ENCODE measurements at regions not wholly inside any gene's neighbourhood (a gene's known extent, or its start where the extent isn't known, plus 50 kb on each side); places are given as distances from the start of the nearest gene placed in this dataset.

DNA sequence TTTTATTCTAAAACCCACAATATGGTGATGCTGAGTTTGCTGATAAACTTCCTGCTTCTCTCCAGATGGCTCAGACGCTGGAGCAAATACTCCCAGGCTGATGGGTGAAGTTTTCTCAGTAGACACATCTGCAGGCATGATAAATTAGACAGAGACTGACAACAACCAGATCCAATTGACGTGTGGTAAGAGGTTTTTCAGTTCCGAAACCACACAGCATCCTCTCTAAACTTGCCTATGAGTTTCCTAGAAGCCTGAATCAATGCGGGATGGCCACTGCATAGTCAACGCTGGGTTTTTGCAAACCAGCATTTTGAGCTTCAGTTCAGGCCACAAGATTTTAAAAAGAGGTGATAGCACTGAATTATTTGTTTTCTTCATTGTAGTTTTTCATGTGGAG is 360.3 kb upstream of the ARRDC4 start:
- Histone ChIP-seq H2AFZ (ENCODE audit: low read length, unreplicated experiment) (no peak overlapping the region), H3K4me1 (ENCODE audit: control insufficient read depth, insufficient read depth, low read length, unreplicated experiment) (no peaks in the 10 kb centered on the region), H3K36me3 (ENCODE audit: insufficient read depth, low read length) (no peaks in the 10 kb centered on the region), H3K27me3 (ENCODE audit: insufficient read depth, low read length) (no peaks in the 10 kb centered on the region), H3K27ac (ENCODE audit: low read depth, low read length) (no peak overlapping the region), H3K79me2 (ENCODE audit: control insufficient read depth, insufficient read depth, low read length, unreplicated experiment) (no peaks in the 10 kb centered on the region), H3K4me3 (ENCODE audit: low read depth, low read length) (no peak overlapping the region)

- Histone ChIP-seq H3K79me2 (ENCODE audit: control insufficient read depth, insufficient read depth, low read length, unreplicated experiment) (no peaks in the 10 kb centered on the region), H3K36me3 (ENCODE audit: insufficient read depth, low read length) (no peaks in the 10 kb centered on the region), H3K4me3 (ENCODE audit: low read depth, low read length) (no peak overlapping the region), H3K27me3 (ENCODE audit: insufficient read depth, low read length) (no peaks in the 10 kb centered on the region), H3K27ac (ENCODE audit: low read depth, low read length) (no peak overlapping the region), H2AFZ (ENCODE audit: low read length, unreplicated experiment) (no peak overlapping the region), H3K4me1 (ENCODE audit: control insufficient read depth, insufficient read depth, low read length, unreplicated experiment) (no peaks in the 10 kb centered on the region)
Measured at GRCh38 chr15:97604677-97605076, 355.8 kb upstream of the ARRDC4 start.

DNA sequence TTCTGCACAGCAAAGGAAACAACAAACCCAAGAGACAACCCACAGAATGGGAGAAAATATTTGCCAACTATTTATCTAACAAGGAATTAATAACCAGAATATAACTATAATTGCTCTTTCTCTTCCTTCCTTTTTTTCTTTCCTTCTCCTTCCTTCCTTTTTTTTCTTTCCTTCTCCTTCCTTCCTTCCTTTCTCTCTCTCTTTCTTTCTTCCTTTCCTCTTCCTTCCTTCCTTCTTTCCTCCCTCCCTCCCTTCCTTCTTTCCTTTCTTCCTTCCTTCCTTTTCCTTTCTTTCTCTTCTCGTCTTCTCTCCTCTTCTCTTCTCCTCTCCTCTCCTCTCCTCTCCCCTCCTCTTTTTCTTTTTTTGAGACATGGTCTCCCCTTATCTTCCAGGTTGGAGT is 345.4 kb upstream of the ARRDC4 start:
- Histone ChIP-seq H3K27ac (ENCODE audit: low read depth, low read length) (no peak overlapping the region), H3K4me3 (ENCODE audit: low read depth, low read length) (no peak overlapping the region), H3K4me1 (ENCODE audit: control insufficient read depth, insufficient read depth, low read length, unreplicated experiment) (no peaks in the 10 kb centered on the region), H2AFZ (ENCODE audit: low read length, unreplicated experiment) (no peak overlapping the region), H3K36me3 (ENCODE audit: insufficient read depth, low read length) (no peaks in the 10 kb centered on the region), H3K79me2 (ENCODE audit: control insufficient read depth, insufficient read depth, low read length, unreplicated experiment) (no peaks in the 10 kb centered on the region), H3K27me3 (ENCODE audit: insufficient read depth, low read length) (no peaks in the 10 kb centered on the region)

DNA sequence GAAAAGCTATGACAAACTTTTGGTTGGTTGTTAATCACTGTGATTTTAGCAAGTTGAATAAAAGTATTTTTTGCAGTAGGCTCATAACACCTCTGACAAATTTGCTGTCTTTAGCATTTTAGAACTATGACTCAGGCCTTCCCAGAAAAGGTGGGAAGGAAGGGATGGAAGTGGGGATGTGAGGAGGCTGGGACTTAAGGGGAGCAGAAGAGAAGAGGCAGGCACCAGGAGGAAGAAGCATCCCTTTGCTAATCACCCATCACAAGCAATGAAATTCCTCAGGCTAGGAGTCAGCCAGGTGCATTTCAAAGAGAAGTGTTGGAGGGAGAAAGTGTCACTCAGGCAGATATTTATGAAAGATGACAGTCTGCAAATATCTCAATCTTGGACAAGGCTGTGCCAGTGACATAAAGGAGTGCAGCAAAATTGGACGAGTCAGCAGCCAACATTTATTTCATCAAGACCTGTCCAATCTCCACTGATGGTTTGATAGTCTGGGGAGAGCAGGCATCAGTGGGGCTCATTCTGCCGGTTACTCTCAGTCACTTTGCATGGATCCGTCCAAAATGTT is 337.3 kb upstream of the ARRDC4 start:
- Histone ChIP-seq H3K27me3 (ENCODE audit: insufficient read depth, low read length) (no peaks in the 10 kb centered on the region), H2AFZ (ENCODE audit: low read length, unreplicated experiment) (no peak overlapping the region), H3K27ac (ENCODE audit: low read depth, low read length) (no peak overlapping the region), H3K36me3 (ENCODE audit: insufficient read depth, low read length) (no peaks in the 10 kb centered on the region), H3K4me1 (ENCODE audit: control insufficient read depth, insufficient read depth, low read length, unreplicated experiment) (no peaks in the 10 kb centered on the region), H3K4me3 (ENCODE audit: low read depth, low read length) (no peak overlapping the region), H3K79me2 (ENCODE audit: control insufficient read depth, insufficient read depth, low read length, unreplicated experiment) (no peaks in the 10 kb centered on the region)

- H3K79me2 ChIP-seq (ENCODE audit: control insufficient read depth, insufficient read depth, low read length, unreplicated experiment): no peaks in the 10 kb centered on the region
- H3K4me3 ChIP-seq (ENCODE audit: low read depth, low read length): no peak overlapping the region
- H2AFZ ChIP-seq (ENCODE audit: low read length, unreplicated experiment): no peak overlapping the region
- H3K36me3 ChIP-seq (ENCODE audit: insufficient read depth, low read length): no peaks in the 10 kb centered on the region
- no peak overlapping the region for H3K27ac ChIP-seq (ENCODE audit: low read depth, low read length)
- no peaks in the 10 kb centered on the region for H3K4me1 ChIP-seq (ENCODE audit: control insufficient read depth, insufficient read depth, low read length, unreplicated experiment)
- H3K27me3 ChIP-seq (ENCODE audit: insufficient read depth, low read length): no peaks in the 10 kb centered on the region
Measured at GRCh38 chr15:97627634-97628033, 332.9 kb upstream of the ARRDC4 start.

GRCh38 chr15:97645758-97646157 is 314.7 kb upstream of the ARRDC4 start:
- Histone ChIP-seq H2AFZ (ENCODE audit: low read length, unreplicated experiment) (no peak overlapping the region), H3K27me3 (ENCODE audit: insufficient read depth, low read length) (no peaks in the 10 kb centered on the region), H3K27ac (ENCODE audit: low read depth, low read length) (no peak overlapping the region), H3K79me2 (ENCODE audit: control insufficient read depth, insufficient read depth, low read length, unreplicated experiment) (no peaks in the 10 kb centered on the region), H3K4me1 (ENCODE audit: control insufficient read depth, insufficient read depth, low read length, unreplicated experiment) (no peaks in the 10 kb centered on the region), H3K4me3 (ENCODE audit: low read depth, low read length) (no peak overlapping the region), H3K36me3 (ENCODE audit: insufficient read depth, low read length) (no peaks in the 10 kb centered on the region)

DNA sequence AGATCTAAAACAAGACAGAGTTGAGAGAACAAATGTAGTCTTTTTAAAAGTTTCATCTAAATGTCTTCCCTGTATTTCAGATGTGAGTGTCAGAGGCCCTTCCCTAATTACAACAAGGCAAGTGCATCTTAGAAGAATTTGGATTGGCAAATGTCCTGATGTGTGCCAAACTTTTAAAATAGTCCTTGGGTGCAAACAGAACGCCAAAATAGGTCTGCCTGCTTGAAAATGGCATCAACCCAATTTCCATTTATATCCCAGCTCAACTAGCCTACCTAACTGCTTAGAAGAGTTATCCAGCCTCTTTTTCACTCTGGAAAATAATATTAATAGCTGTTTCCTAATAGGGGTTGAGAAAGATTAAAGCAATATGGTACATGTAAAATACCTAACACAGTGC is 311.8 kb upstream of the ARRDC4 start:
- Histone ChIP-seq H3K79me2 (ENCODE audit: control insufficient read depth, insufficient read depth, low read length, unreplicated experiment) (no peaks in the 10 kb centered on the region), H3K36me3 (ENCODE audit: insufficient read depth, low read length) (no peaks in the 10 kb centered on the region), H3K27me3 (ENCODE audit: insufficient read depth, low read length) (peaks cover 3% of the 10 kb centered on the region; the same call in 1 of the 2 replicates), H3K27ac (ENCODE audit: low read depth, low read length) (no peak overlapping the region), H3K4me3 (ENCODE audit: low read depth, low read length) (no peak overlapping the region), H2AFZ (ENCODE audit: low read length, unreplicated experiment) (no peak overlapping the region), H3K4me1 (ENCODE audit: control insufficient read depth, insufficient read depth, low read length, unreplicated experiment) (no peaks in the 10 kb centered on the region)

GRCh38 chr15:97652041-97652440 is 308.5 kb upstream of the ARRDC4 start:
- no peak overlapping the region for H2AFZ ChIP-seq (ENCODE audit: low read length, unreplicated experiment)
- peaks cover 3% of the 10 kb centered on the region; the same call in 1 of the 2 replicates for H3K27me3 ChIP-seq (ENCODE audit: insufficient read depth, low read length)
- no peaks in the 10 kb centered on the region for H3K4me1 ChIP-seq (ENCODE audit: control insufficient read depth, insufficient read depth, low read length, unreplicated experiment)
- no peaks in the 10 kb centered on the region for H3K36me3 ChIP-seq (ENCODE audit: insufficient read depth, low read length)
- no peaks in the 10 kb centered on the region for H3K79me2 ChIP-seq (ENCODE audit: control insufficient read depth, insufficient read depth, low read length, unreplicated experiment)
- no peak overlapping the region for H3K4me3 ChIP-seq (ENCODE audit: low read depth, low read length)
- H3K27ac ChIP-seq (ENCODE audit: low read depth, low read length): no peak overlapping the region

GRCh38 chr15:97652700-97653167 is 307.8 kb upstream of the ARRDC4 start:
- H3K27me3 ChIP-seq (ENCODE audit: insufficient read depth, low read length): peaks cover 3% of the 10 kb centered on the region; the same call in 1 of the 2 replicates
- no peaks in the 10 kb centered on the region for H3K79me2 ChIP-seq (ENCODE audit: control insufficient read depth, insufficient read depth, low read length, unreplicated experiment)
- no peak overlapping the region for H2AFZ ChIP-seq (ENCODE audit: low read length, unreplicated experiment)
- H3K36me3 ChIP-seq (ENCODE audit: insufficient read depth, low read length): no peaks in the 10 kb centered on the region
- no peak overlapping the region for H3K4me3 ChIP-seq (ENCODE audit: low read depth, low read length)
- H3K4me1 ChIP-seq (ENCODE audit: control insufficient read depth, insufficient read depth, low read length, unreplicated experiment): no peaks in the 10 kb centered on the region
- H3K27ac ChIP-seq (ENCODE audit: low read depth, low read length): no peak overlapping the region

GRCh38 chr15:97653896-97654295 is 306.6 kb upstream of the ARRDC4 start:
- H3K36me3 ChIP-seq (ENCODE audit: insufficient read depth, low read length): no peaks in the 10 kb centered on the region
- no peak overlapping the region for H2AFZ ChIP-seq (ENCODE audit: low read length, unreplicated experiment)
- H3K79me2 ChIP-seq (ENCODE audit: control insufficient read depth, insufficient read depth, low read length, unreplicated experiment): no peaks in the 10 kb centered on the region
- no peaks in the 10 kb centered on the region for H3K4me1 ChIP-seq (ENCODE audit: control insufficient read depth, insufficient read depth, low read length, unreplicated experiment)
- H3K27ac ChIP-seq (ENCODE audit: low read depth, low read length): no peak overlapping the region
- H3K27me3 ChIP-seq (ENCODE audit: insufficient read depth, low read length): peaks cover 3% of the 10 kb centered on the region; the same call in 1 of the 2 replicates
- no peak overlapping the region for H3K4me3 ChIP-seq (ENCODE audit: low read depth, low read length)

GRCh38 chr15:97654481-97655076 is 305.9 kb upstream of the ARRDC4 start:
- no peak overlapping the region for H3K27ac ChIP-seq (ENCODE audit: low read depth, low read length)
- H3K27me3 ChIP-seq (ENCODE audit: insufficient read depth, low read length): peaks cover 3% of the 10 kb centered on the region; the same call in 1 of the 2 replicates
- no peaks in the 10 kb centered on the region for H3K4me1 ChIP-seq (ENCODE audit: control insufficient read depth, insufficient read depth, low read length, unreplicated experiment)
- H2AFZ ChIP-seq (ENCODE audit: low read length, unreplicated experiment): no peak overlapping the region
- H3K79me2 ChIP-seq (ENCODE audit: control insufficient read depth, insufficient read depth, low read length, unreplicated experiment): no peaks in the 10 kb centered on the region
- H3K4me3 ChIP-seq (ENCODE audit: low read depth, low read length): no peak overlapping the region
- H3K36me3 ChIP-seq (ENCODE audit: insufficient read depth, low read length): no peaks in the 10 kb centered on the region
